SU-DHL-6 (cell line): ENCODE measurements at regions not wholly inside any gene's neighbourhood (a gene's known extent, or its start where the extent isn't known, plus 50 kb on each side); places are given as distances from the start of the nearest gene placed in this dataset.

Experiments used
- H2AFZ ChIP-seq: fragments of 200-600 bp; sonication (generic); 2 replicates; pipeline ENCODE4 v1.6.1; 2014; ENCODE audit warnings: low read depth, mild to moderate bottlenecking, moderate library complexity, mixed read lengths, antibody characterized with exemption, low read length; ENCODE audit not compliant: severe bottlenecking
- H3F3A ChIP-seq: fragments of 200-600 bp; shearing (Covaris generic); 2 replicates; pipeline ENCODE4 v1.6.0; 2016; ENCODE audit warnings: antibody characterized with exemption, mild to moderate bottlenecking; ENCODE audit not compliant: insufficient read depth
- H3K27ac ChIP-seq: fragments of 200-600 bp; sonication (generic); 2 replicates; pipeline ENCODE4 v1.5.1; 2016; ENCODE audit warnings: low read depth, mild to moderate bottlenecking, low read length, moderate library complexity, mixed read lengths
- H3K27me3 ChIP-seq: fragments of 200-600 bp; sonication (generic), shearing (Covaris generic); 2 replicates; pipeline ENCODE4 v1.6.0; 2014; ENCODE audit warnings: mild to moderate bottlenecking, low read length
- H3K36me3 ChIP-seq: fragments of 200-600 bp; sonication (generic); 2 replicates; pipeline ENCODE4 v1.6.1; 2014; ENCODE audit warnings: mild to moderate bottlenecking, low read length, mixed read lengths
- H3K4me2 ChIP-seq: fragments of 300-600, 200-600 bp; shearing (Covaris generic), sonication (generic); 2 replicates; pipeline ENCODE4 v1.6.0; 2014; ENCODE audit warnings: low read length, low read depth, mild to moderate bottlenecking; ENCODE audit not compliant: poor library complexity, severe bottlenecking
- H3K4me3 ChIP-seq: fragments of 200-600 bp; sonication (generic); 2 replicates; pipeline ENCODE4 v1.5.1; 2014; ENCODE audit warnings: antibody characterized with exemption, low read length, mild to moderate bottlenecking, mixed read lengths; ENCODE audit not compliant: insufficient read depth, poor library complexity, severe bottlenecking
- H3K79me2 ChIP-seq: fragments of 200-600 bp; sonication (generic); 2 replicates; pipeline ENCODE4 v1.6.1; 2014; ENCODE audit warnings: mild to moderate bottlenecking, low read length, moderate library complexity; ENCODE audit not compliant: insufficient read depth
- H3K9ac ChIP-seq: fragments of 200-600 bp; sonication (generic); 2 replicates; pipeline ENCODE4 v1.7.0; 2014; ENCODE audit warnings: mild to moderate bottlenecking, low read length
- H3K9me2 ChIP-seq: fragments of 200-600 bp; sonication (generic); replicated peaks from 2 replicates; pipeline ENCODE4 v1.6.1; 2014; ENCODE audit warnings: low read length; ENCODE audit not compliant: insufficient read depth
- H3K9me3 ChIP-seq: fragments of 200-600 bp; sonication (generic); 2 replicates; pipeline ENCODE4 v1.6.1; 2014; ENCODE audit warnings: low read length, mixed read lengths; ENCODE audit not compliant: insufficient read depth
- H4K20me1 ChIP-seq: fragments of 200-600 bp; sonication (generic); 2 replicates; pipeline ENCODE4 v1.6.1; 2014; ENCODE audit warnings: low read depth, mild to moderate bottlenecking, antibody characterized with exemption, low read length, moderate library complexity, mixed read lengths
- CTCF ChIP-seq: fragments of 200-600 bp; sonication (generic); IDR thresholded peaks from one replicate; pipeline ENCODE4 v1.5.1; 2017; ENCODE audit warnings: antibody characterized with exemption, mild to moderate bottlenecking, low read length, moderate library complexity; ENCODE audit not compliant: insufficient read depth, poor library complexity, severe bottlenecking
- EZH2phosphoT487 ChIP-seq: fragments of 200-600 bp; sonication (generic), shearing (Covaris generic); conservative IDR thresholded peaks from 2 replicates; pipeline ENCODE4 v1.6.1; 2018; ENCODE audit warnings: mild to moderate bottlenecking, antibody characterized with exemption, low read length, moderate library complexity, mixed read lengths

- Histone ChIP-seq H3K27me3 (no peaks in the 10 kb centered on the region), H4K20me1 (no peaks in the 10 kb centered on the region), H3K9me2 (no peaks in the 10 kb centered on the region), H3K36me3 (no peaks in the 10 kb centered on the region), H3K27ac (no peak overlapping the region), H3K79me2 (no peaks in the 10 kb centered on the region), H3K4me2 (no peak overlapping the region), H2AFZ (no peak overlapping the region), H3F3A (no peaks in the 10 kb centered on the region), H3K9ac (no peak overlapping the region), H3K9me3 (no peaks in the 10 kb centered on the region), H3K4me3 (no peak overlapping the region)
- TF ChIP-seq CTCF, result no peak
- TF ChIP-seq EZH2phosphoT487, result no peak
These were observed 71.9 kb upstream of the IPO5 start for GRCh38 chr13:97881556-97881955.

- H3F3A ChIP-seq, result no peaks in the 10 kb centered on the region
- no peaks in the 10 kb centered on the region for H3K9me2 ChIP-seq
- no peak overlapping the region for H2AFZ ChIP-seq
- H3K27ac ChIP-seq, result no peak overlapping the region
- no peak overlapping the region for H3K9ac ChIP-seq
- H3K4me2 ChIP-seq, result no peak overlapping the region
- no peak overlapping the region for H3K4me3 ChIP-seq
- no peaks in the 10 kb centered on the region for H4K20me1 ChIP-seq
- no peaks in the 10 kb centered on the region for H3K79me2 ChIP-seq
- no peak for TF ChIP-seq EZH2phosphoT487
- TF ChIP-seq CTCF, result no peak
- no peaks in the 10 kb centered on the region for H3K27me3 ChIP-seq
- no peaks in the 10 kb centered on the region for H3K9me3 ChIP-seq
- H3K36me3 ChIP-seq, result no peaks in the 10 kb centered on the region
These were observed 70.1 kb upstream of the IPO5 start for GRCh38 chr13:97883396-97883795.

- Histone ChIP-seq H3K9ac (no peak overlapping the region), H3K27ac (no peak overlapping the region), H3K27me3 (no peaks in the 10 kb centered on the region), H3K79me2 (no peaks in the 10 kb centered on the region), H3K9me2 (no peaks in the 10 kb centered on the region), H3K4me3 (no peak overlapping the region), H3K36me3 (no peaks in the 10 kb centered on the region), H2AFZ (no peak overlapping the region), H3K9me3 (no peaks in the 10 kb centered on the region), H4K20me1 (no peaks in the 10 kb centered on the region), H3K4me2 (no peak overlapping the region), H3F3A (no peaks in the 10 kb centered on the region)
- no peak for TF ChIP-seq EZH2phosphoT487
- no peak for TF ChIP-seq CTCF
These were observed 68.6 kb upstream of the IPO5 start for GRCh38 chr13:97884707-97885468.
